RWPE1 (cell line): ENCODE measurements at regions not wholly inside any gene's neighbourhood (a gene's known extent, or its start where the extent isn't known, plus 50 kb on each side); places are given as distances from the start of the nearest gene placed in this dataset.
"Not testable (repeated sequence)": the region's sequence is repeated elsewhere in the genome, so short reads cannot be mapped to it uniquely, and the experiment has no call there.

Experiments
- CTCF ChIA-PET: fragments of 350-600 bp; sonication (Branson Sonifier 250); formaldehyde crosslinking; extraction: SDS; loops from one replicate; lab custom pipeline; 2021; lab: Yijun Ruan, JAX
- POLR2A ChIA-PET: fragments of 400-600 bp; formaldehyde crosslinking; extraction: SDS; loops from one replicate; lab custom pipeline; 2020; ENCODE audit warnings: antibody characterized with exemption; ENCODE audit not compliant: low non-redundant PET; lab: Yijun Ruan, JAX
- DNase-seq: peaks from one replicate; pipeline ENCODE4 v3.0.0; 2012; ENCODE audit warnings: low spot score
- H3K27ac ChIP-seq: fragments of 450-650 bp; 2 replicates; pipeline ENCODE4 v1.5.1; 2017
- TF ChIP-seq, protein P1 (sequence below): fragments of 450-650 bp; conservative IDR thresholded peaks from 2 replicates; pipeline ENCODE4 v1.5.1; 2017; ENCODE audit warnings: low read depth, mild to moderate bottlenecking

DNA sequence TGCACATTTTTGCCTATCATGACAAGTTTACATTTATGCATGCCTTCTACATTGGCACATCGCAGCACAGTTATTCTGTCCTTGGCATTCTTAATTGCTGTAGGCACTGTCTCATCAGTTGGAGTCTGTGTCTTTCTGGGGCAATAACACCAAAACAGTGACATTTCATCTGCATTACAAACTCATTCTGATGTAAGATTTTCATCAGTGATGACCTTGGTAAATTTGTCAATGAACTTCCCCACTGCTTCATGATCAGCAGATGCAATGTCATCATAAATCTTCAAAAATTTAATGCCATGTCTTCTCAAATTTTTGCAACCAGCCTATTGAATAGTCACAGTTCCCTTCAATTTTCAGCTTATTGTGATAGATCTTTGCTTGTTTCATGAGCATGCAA is 85.5 kb downstream of the CAPZA3 start:
- TF ChIP-seq, protein P1, sequence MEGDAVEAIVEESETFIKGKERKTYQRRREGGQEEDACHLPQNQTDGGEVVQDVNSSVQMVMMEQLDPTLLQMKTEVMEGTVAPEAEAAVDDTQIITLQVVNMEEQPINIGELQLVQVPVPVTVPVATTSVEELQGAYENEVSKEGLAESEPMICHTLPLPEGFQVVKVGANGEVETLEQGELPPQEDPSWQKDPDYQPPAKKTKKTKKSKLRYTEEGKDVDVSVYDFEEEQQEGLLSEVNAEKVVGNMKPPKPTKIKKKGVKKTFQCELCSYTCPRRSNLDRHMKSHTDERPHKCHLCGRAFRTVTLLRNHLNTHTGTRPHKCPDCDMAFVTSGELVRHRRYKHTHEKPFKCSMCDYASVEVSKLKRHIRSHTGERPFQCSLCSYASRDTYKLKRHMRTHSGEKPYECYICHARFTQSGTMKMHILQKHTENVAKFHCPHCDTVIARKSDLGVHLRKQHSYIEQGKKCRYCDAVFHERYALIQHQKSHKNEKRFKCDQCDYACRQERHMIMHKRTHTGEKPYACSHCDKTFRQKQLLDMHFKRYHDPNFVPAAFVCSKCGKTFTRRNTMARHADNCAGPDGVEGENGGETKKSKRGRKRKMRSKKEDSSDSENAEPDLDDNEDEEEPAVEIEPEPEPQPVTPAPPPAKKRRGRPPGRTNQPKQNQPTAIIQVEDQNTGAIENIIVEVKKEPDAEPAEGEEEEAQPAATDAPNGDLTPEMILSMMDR = no peak
- no peak for DNase-seq
- ChIA-PET POLR2A (no interaction called here), CTCF (no interaction called here)
- H3K27ac ChIP-seq = no peak overlapping the region

DNA sequence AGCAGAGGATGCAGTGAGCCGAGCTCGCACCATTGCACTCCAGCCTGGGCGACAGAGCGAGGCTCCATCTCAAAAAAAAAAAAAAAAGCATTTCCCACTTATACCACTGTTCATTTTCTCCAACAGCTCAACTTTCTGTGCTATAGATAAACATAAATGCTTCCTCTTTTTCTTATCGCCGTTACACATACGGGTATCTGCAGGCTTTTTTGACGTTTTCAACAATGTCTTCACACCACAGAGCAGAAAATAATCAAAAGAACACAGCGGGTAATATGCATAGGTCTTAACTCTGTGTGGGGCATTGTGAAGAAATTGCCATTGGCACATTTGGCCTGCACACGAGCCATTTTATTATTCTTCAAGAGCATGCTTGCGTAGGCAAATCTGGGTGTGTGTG is 86.4 kb downstream of the CAPZA3 start:
- TF ChIP-seq, protein P1 = no peak
- ChIA-PET CTCF (interaction anchor here (0.6 kb wide), 1 partner anchor 14 kb away, joined by 4 read pairs; no protein-coding TSS in a partner anchor), POLR2A (no interaction called here)
- DNase-seq = no peak
- no peak overlapping the region for H3K27ac ChIP-seq

DNA sequence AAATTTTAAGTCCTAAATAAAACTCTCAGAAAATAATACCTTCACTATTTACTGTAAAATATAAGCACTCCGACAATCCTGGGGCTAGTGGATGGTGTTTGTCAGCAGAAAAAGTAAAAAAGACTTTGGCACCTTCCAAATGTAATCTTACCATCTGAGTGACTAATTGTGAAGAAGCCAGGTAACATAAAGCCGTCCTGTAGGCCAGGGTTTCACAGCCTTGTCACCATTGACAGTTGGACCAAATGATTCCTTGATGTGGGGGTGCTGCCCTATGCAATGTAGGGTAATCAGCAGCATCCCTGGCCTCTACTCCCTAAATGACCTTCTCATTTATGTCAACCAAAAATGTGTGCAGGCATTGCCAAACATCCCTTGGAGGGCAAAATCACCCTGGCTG is 87.2 kb downstream of the CAPZA3 start:
- TF ChIP-seq, protein P1 = no peak
- H3K27ac ChIP-seq = no peak overlapping the region
- ChIA-PET POLR2A (no interaction called here), CTCF (no interaction called here)
- DNase-seq = no peak

DNA sequence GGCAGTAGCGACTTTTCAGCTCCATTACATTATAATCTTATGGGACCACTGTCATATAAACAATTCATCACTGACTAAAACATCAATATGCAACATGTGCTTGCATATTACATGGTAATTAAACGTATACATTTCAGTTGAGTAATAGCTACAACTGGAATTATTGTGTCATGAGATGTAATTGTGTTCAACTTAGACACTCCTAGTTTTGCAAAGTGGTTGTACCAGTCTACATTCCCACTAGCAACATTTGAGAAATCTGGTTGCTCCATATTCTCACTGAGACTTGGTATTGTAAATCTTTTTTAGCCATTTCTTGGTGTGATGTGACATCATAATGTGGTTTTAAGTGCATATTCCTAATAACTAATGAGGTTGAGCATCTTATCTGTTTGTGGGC is 90.0 kb downstream of the CAPZA3 start:
- ChIA-PET POLR2A (no interaction called here), CTCF (no interaction called here)
- TF ChIP-seq, protein P1 = no peak
- no peak overlapping the region for H3K27ac ChIP-seq
- no peak for DNase-seq

DNA sequence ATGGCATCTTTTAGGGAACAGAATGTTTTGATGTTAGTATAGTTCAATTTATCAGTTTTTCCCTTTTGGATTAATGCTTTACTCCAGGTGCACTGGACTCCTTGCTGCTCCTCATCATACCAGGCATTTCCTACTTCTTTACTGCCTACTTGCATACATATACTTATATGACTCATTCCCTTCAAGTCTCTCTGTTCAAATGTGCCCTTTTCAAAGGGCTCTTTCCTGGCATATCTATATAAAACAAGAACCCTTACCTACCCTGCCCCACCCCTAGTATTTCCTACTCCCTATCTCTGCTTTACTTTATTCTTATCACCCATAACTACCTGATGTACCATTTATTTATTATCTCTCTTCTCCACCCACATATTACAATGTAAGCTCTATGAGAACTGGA is 90.6 kb downstream of the CAPZA3 start:
- TF ChIP-seq, protein P1 = no peak
- ChIA-PET CTCF (no interaction called here), POLR2A (no interaction called here)
- no peak overlapping the region for H3K27ac ChIP-seq
- DNase-seq = no peak

DNA sequence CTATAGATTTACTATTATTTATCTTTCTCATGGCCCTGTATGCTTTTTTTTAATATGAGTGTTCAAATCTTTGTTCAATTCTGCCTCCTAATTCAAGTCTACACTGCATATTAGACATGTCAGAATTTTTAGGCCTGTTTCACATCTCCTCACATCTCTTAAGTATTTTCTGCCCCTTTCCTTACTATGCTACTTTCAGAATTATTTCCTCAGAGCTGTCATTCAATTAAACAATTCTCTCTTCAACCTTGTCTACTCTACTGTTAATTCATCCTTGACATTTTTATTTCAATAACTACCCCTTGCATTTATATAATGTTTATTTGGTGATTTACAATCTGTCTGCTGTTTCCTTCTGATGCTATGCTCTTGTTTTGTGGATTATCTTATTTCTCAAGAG is 91.1 kb downstream of the CAPZA3 start:
- TF ChIP-seq, protein P1 = no peak
- POLR2A ChIA-PET = no interaction called here
- CTCF ChIA-PET = no interaction called here
- H3K27ac ChIP-seq = no peak overlapping the region
- no peak for DNase-seq

DNA sequence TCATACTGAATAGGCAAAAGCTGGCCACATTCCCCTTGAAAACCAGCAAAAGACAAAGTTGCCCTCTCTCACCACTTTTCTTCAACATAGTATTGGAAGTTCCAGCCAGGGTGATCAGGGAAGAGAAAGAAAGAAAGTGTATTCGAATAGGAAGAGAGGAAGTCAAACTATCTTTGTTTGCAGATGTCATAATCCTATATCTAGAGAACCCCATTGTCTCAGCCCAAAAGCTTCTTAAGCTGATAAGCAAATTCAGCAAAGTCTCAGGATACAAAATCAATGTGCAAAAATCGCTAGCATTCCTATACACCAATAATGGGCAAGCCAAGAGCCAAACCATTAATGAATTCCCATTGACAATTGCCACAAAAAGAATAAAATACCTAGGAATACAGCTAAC is 95.0 kb downstream of the CAPZA3 start:
- CTCF ChIA-PET, H3K27ac ChIP-seq, DNase-seq, POLR2A ChIA-PET: not testable (repeated sequence)
